Activated naive CD8-positive, alpha-beta T cell treated with anti-CD3 and anti-CD28 coated beads for 36 hours (primary cell): ENCODE measurements at regions not wholly inside any gene's neighbourhood (a gene's known extent, or its start where the extent isn't known, plus 50 kb on each side); places are given as distances from the start of the nearest gene placed in this dataset.

ENCODE experiments used
- DNase-seq: peaks from one replicate; pipeline ENCODE4 v3.0.0; 2021
- H3K27ac Mint-ChIP-seq: one replicate; pipeline ENCODE4 v1.8.0; 2022; ENCODE audit warnings: mild to moderate bottlenecking, moderate library complexity, mixed read lengths
- H3K27me3 Mint-ChIP-seq: one replicate; pipeline ENCODE4 v1.8.0; 2022; ENCODE audit warnings: mild to moderate bottlenecking, mixed read lengths
- H3K36me3 Mint-ChIP-seq: one replicate; pipeline ENCODE4 v1.8.0; 2021; ENCODE audit warnings: mild to moderate bottlenecking, mixed read lengths
- H3K4me1 Mint-ChIP-seq: one replicate; pipeline ENCODE4 v1.8.0; 2021; ENCODE audit warnings: mixed read lengths
- H3K4me3 Mint-ChIP-seq: one replicate; pipeline ENCODE4 v1.8.0; 2022; ENCODE audit warnings: mild to moderate bottlenecking, moderate library complexity, mixed read lengths
- H3K9me3 Mint-ChIP-seq: one replicate; pipeline ENCODE4 v1.8.0; 2022; ENCODE audit warnings: mixed read lengths

GRCh38 chrX:46447384-46447783, 97.8 kb downstream of the ZNF674 start:
- DNase-seq: no peak
- peaks cover 18% of the 10 kb centered on the region for H3K36me3 Mint-ChIP-seq
- H3K27ac Mint-ChIP-seq: peak overlapping the region; percentile 93
- H3K9me3 Mint-ChIP-seq: no peaks in the 10 kb centered on the region
- H3K4me3 Mint-ChIP-seq: peak overlapping the region; percentile 87
- H3K4me1 Mint-ChIP-seq: peaks cover 18% of the 10 kb centered on the region
- H3K27me3 Mint-ChIP-seq: no peaks in the 10 kb centered on the region

- peak; percentile 88 for DNase-seq
- no peaks in the 10 kb centered on the region for H3K27me3 Mint-ChIP-seq
- H3K4me1 Mint-ChIP-seq: peaks cover 15% of the 10 kb centered on the region
- H3K9me3 Mint-ChIP-seq: no peaks in the 10 kb centered on the region
- H3K4me3 Mint-ChIP-seq: peak overlapping the region; percentile 87
- peaks cover 13% of the 10 kb centered on the region for H3K36me3 Mint-ChIP-seq
- peak overlapping the region; percentile 93 for H3K27ac Mint-ChIP-seq
Measured at GRCh38 chrX:46446727-46447378, 98.4 kb downstream of the ZNF674 start.

DNA sequence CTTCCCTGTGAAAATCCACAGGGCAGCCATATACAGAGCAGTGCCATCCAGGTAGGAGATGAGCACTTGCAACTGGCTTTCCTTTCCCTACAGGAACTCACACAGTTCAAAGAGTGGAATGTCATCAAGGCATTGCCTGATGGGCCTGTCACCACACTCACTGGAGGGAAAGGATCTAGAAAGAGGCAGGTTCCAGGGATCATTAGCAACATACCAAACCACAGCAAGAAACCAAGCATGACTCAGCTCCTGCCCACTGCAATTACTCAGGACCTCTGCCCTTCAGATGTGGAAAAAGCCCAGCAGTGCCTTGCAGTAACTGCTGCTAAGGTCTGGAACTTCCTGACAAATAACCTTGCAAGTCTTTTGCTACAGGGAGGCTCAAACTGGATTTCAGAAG, 101.2 kb downstream of the ZNF674 start:
- no peak overlapping the region for H3K27ac Mint-ChIP-seq
- no peaks in the 10 kb centered on the region for H3K9me3 Mint-ChIP-seq
- H3K4me1 Mint-ChIP-seq: peaks cover 14% of the 10 kb centered on the region
- no peaks in the 10 kb centered on the region for H3K27me3 Mint-ChIP-seq
- peaks cover 7% of the 10 kb centered on the region for H3K36me3 Mint-ChIP-seq
- peak; percentile 4 for DNase-seq
- no peak overlapping the region for H3K4me3 Mint-ChIP-seq

DNA sequence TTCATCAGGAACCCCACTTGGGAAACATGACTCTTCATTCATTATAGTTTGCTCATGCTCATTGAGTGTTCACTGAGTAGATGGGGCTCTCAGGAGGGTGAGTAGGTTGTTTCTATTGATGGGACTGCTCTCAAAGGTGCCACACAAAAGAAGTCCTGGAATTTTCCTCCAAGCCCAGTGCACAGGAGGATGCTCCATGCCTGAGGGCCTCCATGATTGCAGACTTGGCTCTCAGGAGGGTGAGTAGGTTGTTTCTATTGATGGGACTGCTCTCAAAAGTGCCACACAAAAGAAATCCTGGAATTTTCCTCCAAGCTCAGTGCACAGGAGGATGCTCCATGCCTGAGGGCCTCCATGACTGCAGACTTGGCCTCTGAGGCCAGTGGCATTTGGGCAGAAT, 108.5 kb downstream of the ZNF674 start:
- no peak for DNase-seq
- Mint-ChIP-seq H3K27me3 (no peaks in the 10 kb centered on the region), H3K27ac (no peak overlapping the region), H3K4me1 (no peaks in the 10 kb centered on the region), H3K9me3 (no peaks in the 10 kb centered on the region), H3K4me3 (no peak overlapping the region), H3K36me3 (no peaks in the 10 kb centered on the region)

- Mint-ChIP-seq H3K9me3 (no peaks in the 10 kb centered on the region), H3K4me3 (no peak overlapping the region), H3K4me1 (no peaks in the 10 kb centered on the region), H3K27me3 (no peaks in the 10 kb centered on the region), H3K36me3 (no peaks in the 10 kb centered on the region), H3K27ac (no peak overlapping the region)
- no peak for DNase-seq
Measured at GRCh38 chrX:46433892-46434291, 111.3 kb downstream of the ZNF674 start.

GRCh38 chrX:46408553-46409407, 136.4 kb downstream of the ZNF674 start:
- Mint-ChIP-seq H3K36me3 (no peaks in the 10 kb centered on the region), H3K9me3 (no peaks in the 10 kb centered on the region), H3K4me3 (no peak overlapping the region)

GRCh38 chrX:46407753-46408130, 137.5 kb downstream of the ZNF674 start:
- Mint-ChIP-seq H3K4me1 (no peaks in the 10 kb centered on the region), H3K27me3 (no peaks in the 10 kb centered on the region), H3K27ac (no peak overlapping the region), H3K4me3 (no peak overlapping the region), H3K36me3 (no peaks in the 10 kb centered on the region), H3K9me3 (no peaks in the 10 kb centered on the region)
- no peak for DNase-seq

More at GRCh38 chrX:46408553-46409407, 136.4 kb downstream of the ZNF674 start:
- Mint-ChIP-seq H3K27me3 (no peaks in the 10 kb centered on the region), H3K4me1 (no peaks in the 10 kb centered on the region), H3K27ac (no peak overlapping the region)
- peak; percentile 34 for DNase-seq

DNA sequence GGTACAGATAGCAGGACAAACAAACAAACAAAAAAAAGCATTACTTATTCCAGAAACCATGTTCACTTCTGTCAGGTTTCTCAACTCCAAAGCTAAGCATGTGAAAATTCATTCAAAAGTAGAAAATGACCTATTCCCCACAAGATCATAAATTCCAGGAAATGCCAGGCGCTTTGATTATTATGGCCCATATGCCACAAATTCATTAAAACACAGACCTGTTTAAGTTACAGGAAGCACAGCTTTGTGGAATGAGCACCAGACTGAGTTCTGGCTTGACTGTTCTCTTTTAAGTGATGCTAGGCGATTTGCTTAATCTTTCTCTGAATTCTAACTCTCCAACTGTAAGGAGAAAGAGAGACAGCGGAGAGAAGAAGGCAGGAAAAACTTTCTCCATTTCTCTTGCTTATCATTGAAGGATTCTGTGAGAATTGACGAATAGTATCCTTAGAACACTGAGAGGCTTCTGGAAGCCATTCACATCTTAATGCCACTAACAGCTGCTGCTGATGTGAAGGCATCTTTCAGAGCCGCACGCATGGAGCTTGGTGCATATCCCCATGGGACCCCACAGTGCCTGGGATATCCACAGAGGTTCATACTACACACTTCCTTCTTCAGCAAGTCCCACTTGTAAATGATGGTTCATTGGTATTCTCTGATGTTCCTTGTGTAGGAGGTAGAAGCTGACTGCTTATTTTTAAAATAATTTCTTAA, 138.0 kb downstream of the ZNF674 start:
- H3K27ac Mint-ChIP-seq: no peak overlapping the region
- DNase-seq: no peak
- no peaks in the 10 kb centered on the region for H3K4me1 Mint-ChIP-seq
- H3K9me3 Mint-ChIP-seq: no peaks in the 10 kb centered on the region
- no peaks in the 10 kb centered on the region for H3K36me3 Mint-ChIP-seq
- H3K27me3 Mint-ChIP-seq: no peaks in the 10 kb centered on the region
- H3K4me3 Mint-ChIP-seq: no peak overlapping the region

- Mint-ChIP-seq H3K9me3 (no peaks in the 10 kb centered on the region), H3K27me3 (no peaks in the 10 kb centered on the region), H3K4me1 (no peaks in the 10 kb centered on the region), H3K36me3 (peaks cover 2% of the 10 kb centered on the region), H3K4me3 (no peak overlapping the region), H3K27ac (no peak overlapping the region)
- DNase-seq: no peak
Measured at GRCh38 chrX:46404774-46405173, 140.4 kb downstream of the ZNF674 start.

DNA sequence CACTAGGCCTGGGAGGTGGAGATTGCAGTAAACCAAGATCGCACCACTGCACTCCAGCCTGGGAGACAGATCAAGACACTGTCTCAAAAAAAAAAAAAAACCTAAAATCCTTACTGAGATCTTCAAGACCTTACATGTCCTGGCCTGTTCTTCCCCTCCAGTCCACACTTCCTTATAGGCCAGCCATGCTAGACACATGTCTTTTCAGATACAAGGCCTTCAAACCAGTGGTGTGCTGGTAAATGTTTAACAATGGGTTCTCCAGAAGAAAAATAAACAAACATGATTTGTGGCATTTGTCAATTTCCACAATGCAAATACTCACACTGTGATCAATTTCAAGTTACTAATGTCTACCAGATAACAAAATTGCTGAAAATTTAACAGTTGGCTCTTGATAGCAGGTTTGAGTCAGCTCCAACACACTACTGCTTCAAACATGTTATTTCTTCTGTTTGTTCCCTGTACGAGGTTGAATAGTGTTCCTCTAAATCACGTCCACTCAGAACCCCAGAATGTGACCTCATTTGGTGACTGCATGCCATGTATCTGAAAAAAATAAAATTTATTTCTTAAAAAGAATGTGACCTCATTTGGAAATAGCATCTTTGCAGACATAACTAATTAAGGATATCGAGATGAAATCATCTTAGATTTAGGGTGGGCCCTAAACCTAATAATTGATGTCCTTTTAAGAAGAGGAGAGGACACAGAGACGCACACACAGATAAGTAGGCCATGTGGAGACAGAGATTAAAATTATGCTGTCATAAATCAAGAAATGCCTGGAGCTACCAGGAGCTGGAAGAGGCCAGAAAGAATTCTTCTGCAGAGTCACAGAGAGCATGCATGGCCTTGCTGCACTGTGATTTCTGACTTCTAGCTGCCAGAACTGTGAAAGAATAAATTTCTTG, 144.4 kb downstream of the ZNF674 start:
- no peak overlapping the region for H3K4me3 Mint-ChIP-seq
- H3K9me3 Mint-ChIP-seq: no peaks in the 10 kb centered on the region
- no peaks in the 10 kb centered on the region for H3K4me1 Mint-ChIP-seq
- no peak overlapping the region for H3K27ac Mint-ChIP-seq
- no peak for DNase-seq
- no peaks in the 10 kb centered on the region for H3K27me3 Mint-ChIP-seq
- peaks cover 2% of the 10 kb centered on the region for H3K36me3 Mint-ChIP-seq

DNA sequence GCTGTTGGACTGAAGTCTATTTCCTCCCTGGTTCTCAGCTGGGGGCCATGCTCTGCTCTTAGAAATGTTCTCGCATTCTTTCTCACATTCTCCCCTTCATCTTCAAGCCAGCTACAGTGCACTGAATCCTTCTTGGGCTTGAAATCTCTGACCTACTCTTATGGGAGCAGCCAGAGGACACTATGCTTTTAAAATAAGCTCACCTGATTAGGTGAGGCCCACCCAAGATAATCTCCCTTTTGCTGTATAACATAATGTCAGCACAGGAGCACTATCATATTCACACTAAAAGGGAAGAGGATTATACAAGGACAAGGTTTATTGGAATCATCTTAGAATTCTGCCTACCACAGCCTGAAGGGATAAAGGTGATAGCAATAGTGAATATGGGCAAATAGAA, 146.3 kb downstream of the ZNF674 start:
- no peaks in the 10 kb centered on the region for H3K4me1 Mint-ChIP-seq
- H3K36me3 Mint-ChIP-seq: peaks cover 2% of the 10 kb centered on the region
- no peak overlapping the region for H3K4me3 Mint-ChIP-seq
- H3K9me3 Mint-ChIP-seq: no peaks in the 10 kb centered on the region
- H3K27me3 Mint-ChIP-seq: no peaks in the 10 kb centered on the region
- H3K27ac Mint-ChIP-seq: no peak overlapping the region
- DNase-seq: no peak

DNA sequence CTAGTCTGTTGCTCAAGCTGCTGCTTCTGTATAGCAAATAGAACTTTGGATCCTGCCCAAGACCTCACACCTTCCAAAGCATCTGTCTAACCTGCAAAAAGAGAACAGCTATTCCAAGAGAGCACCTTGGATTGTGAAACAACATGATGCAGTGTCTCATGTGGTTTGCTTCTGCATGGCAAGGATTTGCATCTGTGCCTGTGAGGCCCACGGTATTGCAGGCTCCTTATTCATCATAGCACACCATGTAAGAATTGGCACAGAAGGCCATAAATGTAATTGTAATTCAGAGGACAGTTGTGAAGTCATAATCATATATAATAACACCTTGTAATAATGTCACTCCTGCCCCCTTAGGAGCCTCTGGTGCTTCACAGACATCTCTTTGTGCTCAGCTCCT, 147.1 kb downstream of the ZNF674 start:
- Mint-ChIP-seq H3K4me1 (no peaks in the 10 kb centered on the region), H3K9me3 (no peaks in the 10 kb centered on the region), H3K27ac (no peak overlapping the region), H3K4me3 (no peak overlapping the region), H3K27me3 (no peaks in the 10 kb centered on the region), H3K36me3 (peaks cover 2% of the 10 kb centered on the region)
- DNase-seq: no peak

- peaks cover 3% of the 10 kb centered on the region for H3K27me3 Mint-ChIP-seq
- peaks cover 2% of the 10 kb centered on the region for H3K9me3 Mint-ChIP-seq
- no peaks in the 10 kb centered on the region for H3K36me3 Mint-ChIP-seq
- no peak for DNase-seq
- H3K4me3 Mint-ChIP-seq: no peak overlapping the region
- H3K4me1 Mint-ChIP-seq: no peaks in the 10 kb centered on the region
- H3K27ac Mint-ChIP-seq: no peak overlapping the region
Measured at GRCh38 chrX:46386511-46386910, 158.7 kb downstream of the ZNF674 start.

- Mint-ChIP-seq H3K36me3 (no peaks in the 10 kb centered on the region), H3K27me3 (peaks cover 6% of the 10 kb centered on the region), H3K4me3 (no peak overlapping the region), H3K4me1 (peaks cover 1% of the 10 kb centered on the region), H3K27ac (no peak overlapping the region), H3K9me3 (no peaks in the 10 kb centered on the region)
- no peak for DNase-seq
Measured at GRCh38 chrX:46383006-46383405, 162.2 kb downstream of the ZNF674 start.
